SW480 (cell line): ENCODE measurements at regions not wholly inside any gene's neighbourhood (a gene's known extent, or its start where the extent isn't known, plus 50 kb on each side); places are given as distances from the start of the nearest gene placed in this dataset.

ENCODE experiments used
- DNase-seq: peaks from one replicate; pipeline ENCODE4 v3.0.0-alpha.2; 2016; ENCODE audit warnings: low spot score

DNA sequence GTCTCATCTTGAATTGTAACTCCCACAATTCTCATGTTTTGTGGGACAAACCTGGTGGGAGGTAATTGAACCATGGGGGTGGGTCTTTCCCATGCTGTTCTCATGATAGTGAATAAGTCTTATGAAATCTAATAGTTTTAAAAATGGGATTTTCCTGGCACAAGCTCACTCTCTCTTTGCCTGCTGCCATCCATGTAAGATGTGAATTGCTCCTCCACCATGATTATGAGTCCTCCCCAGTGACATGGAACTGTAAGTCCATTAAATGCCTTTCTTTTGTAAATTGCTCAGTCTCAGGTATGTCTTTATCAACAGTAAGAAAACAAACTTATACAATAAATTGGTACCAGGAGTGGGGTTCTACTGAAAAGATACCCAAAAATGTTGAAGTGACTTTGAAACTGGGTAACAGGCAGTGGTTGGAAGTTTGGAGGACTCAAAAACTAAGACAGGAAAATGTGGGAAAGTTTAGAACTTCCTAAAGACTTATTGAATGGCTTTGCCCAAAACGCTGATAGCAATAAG is 601.4 kb downstream of the ZEB2 start:
- DNase-seq: no peak

DNA sequence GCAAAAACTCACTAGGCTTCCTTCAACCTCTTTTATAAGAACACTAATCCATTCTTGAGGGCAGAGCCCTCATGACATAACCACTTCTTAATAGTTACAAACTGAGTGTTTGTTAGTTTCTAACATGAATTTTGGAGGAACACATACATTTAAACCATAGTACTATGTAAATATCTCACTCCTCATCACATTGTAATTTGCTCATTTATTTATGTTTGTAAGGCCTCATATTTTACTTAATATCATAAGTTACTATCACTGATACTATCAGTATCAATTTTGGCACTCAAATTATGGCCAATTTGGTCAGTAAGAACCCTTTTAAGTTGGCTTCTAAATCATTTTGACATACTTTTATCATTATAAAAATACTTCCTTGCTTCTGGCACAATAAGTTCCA is 603.1 kb downstream of the ZEB2 start:
- DNase-seq: no peak

GRCh38 chr2:143909577-143910353 is 610.2 kb downstream of the ZEB2 start:
- DNase-seq: peak; percentile 26

DNA sequence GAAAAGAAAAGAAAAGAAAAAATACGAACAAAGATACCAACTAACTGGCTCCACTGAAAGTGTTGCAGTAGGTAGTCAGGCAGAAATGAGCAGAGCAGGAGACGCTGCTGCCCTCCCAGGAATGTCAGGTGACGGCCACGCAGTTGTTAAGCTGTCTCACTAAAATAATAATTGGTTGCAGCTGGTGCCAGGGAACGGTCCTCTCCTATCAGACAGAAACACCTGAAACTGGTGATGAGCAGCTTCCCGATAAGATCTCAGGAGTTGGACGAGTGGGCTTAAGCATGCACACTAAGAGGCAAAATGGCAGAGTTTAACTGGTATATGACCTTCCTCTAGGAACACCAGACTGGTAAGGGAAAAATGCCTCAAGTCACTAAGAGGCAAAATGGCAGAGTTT is 611.1 kb downstream of the ZEB2 start:
- no peak for DNase-seq

GRCh38 chr2:143907801-143908200 is 612.1 kb downstream of the ZEB2 start:
- DNase-seq: no peak

DNA sequence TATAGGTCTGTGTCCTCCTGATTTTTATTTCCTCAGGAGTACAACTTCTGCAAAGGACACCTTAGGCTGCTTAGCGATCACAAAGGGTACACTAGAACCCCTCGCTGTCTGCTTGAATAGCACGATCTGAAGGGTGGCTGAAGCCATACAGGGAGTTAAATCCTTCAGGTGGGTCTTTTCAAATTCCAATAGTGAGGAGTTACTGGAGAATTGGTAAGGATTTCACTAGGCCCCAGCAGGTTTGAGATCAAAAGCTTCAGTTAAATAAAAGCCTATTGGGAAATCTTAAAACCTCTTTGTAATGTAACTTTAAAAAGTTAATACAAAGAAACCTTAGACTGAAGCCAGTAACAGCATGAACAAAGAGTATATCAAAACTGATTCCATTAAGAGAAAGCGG is 613.1 kb downstream of the ZEB2 start:
- no peak for DNase-seq

DNA sequence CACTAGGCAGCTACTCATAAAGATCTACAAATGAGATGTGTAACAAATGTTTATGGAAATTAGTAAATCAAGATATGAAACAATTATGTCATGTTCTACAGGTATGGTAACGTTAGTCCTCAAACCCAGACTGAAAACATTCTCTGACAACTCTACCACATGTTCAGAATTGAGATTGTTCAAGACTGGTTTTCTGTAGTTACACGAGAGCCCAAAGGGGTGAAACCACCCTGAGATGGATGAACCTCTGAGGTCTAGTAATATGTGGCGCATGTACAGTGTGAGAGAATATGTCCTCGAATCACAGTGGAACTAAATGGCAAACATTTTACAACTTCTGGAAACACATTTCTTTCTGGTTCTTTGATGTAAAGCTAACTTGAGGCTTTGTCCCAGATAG is 614.3 kb downstream of the ZEB2 start:
- no peak for DNase-seq

- DNase-seq: no peak
These were observed 616.6 kb downstream of the ZEB2 start for GRCh38 chr2:143903172-143903856.

DNA sequence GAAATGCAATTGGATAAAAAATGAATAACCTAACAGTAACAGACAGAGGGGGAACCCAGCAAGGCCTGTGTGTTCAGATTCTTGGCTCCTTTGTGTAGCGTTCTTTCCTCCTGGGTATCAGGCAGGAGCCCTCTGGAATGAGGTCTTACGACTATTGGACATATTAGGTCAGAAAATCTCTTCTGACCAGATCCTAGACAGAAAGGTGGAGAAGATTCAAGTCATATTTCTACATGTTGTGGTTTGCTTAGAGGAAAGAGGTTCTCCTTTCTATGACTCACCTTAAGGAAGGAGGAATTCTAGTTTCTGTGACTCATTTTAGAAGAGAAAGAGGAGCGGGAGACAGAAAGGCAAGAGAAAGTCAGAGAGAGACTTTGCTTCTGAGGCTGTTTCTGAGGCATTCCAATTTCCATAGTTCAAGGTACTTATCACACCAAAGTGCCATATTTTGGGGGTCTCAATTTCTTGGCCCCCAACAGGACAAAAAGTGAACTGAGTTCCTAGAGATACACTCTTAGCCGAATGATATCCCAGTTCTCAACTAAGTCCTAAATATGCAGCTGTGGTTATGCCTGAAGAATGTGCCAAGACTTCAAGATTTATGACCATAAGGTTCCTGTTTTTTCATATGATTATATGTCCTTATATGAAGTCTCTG is 618.6 kb downstream of the ZEB2 start:
- peak; percentile 8 for DNase-seq

- no peak for DNase-seq
These were observed 619.9 kb downstream of the ZEB2 start for GRCh38 chr2:143899987-143900386.

- no peak for DNase-seq
These were observed 626.5 kb downstream of the ZEB2 start for GRCh38 chr2:143893371-143893770.

- DNase-seq: no peak
These were observed 628.0 kb downstream of the ZEB2 start for GRCh38 chr2:143891879-143892308.

GRCh38 chr2:143890798-143891197 is 629.1 kb downstream of the ZEB2 start:
- no peak for DNase-seq

DNA sequence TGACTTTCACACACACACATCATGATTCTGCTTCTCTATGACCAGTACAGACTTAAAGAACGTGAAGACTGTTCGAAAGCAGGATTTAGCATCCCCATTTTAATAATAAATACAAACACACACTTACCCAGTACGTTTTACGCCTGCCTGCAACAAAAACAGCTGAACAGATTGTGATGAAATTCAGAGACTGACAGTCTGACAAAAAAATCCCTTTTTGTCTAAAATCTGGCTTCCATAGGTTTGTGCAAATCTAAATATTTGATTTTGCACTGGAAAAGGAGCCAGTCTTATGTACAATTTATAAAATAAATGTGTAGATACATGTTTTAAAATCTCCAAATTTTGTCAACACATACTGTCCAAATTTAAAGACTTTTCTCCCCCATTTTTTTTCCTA is 630.7 kb downstream of the ZEB2 start:
- DNase-seq: no peak

GRCh38 chr2:143885461-143885860 is 634.5 kb downstream of the ZEB2 start:
- no peak for DNase-seq

GRCh38 chr2:143881246-143881645 is 638.7 kb downstream of the ZEB2 start:
- no peak for DNase-seq

GRCh38 chr2:143877876-143878530 is 641.9 kb downstream of the ZEB2 start:
- DNase-seq: no peak

GRCh38 chr2:143877056-143877455 is 642.9 kb downstream of the ZEB2 start:
- no peak for DNase-seq

- no peak for DNase-seq
These were observed 644.4 kb downstream of the ZEB2 start for GRCh38 chr2:143875295-143876233.

DNA sequence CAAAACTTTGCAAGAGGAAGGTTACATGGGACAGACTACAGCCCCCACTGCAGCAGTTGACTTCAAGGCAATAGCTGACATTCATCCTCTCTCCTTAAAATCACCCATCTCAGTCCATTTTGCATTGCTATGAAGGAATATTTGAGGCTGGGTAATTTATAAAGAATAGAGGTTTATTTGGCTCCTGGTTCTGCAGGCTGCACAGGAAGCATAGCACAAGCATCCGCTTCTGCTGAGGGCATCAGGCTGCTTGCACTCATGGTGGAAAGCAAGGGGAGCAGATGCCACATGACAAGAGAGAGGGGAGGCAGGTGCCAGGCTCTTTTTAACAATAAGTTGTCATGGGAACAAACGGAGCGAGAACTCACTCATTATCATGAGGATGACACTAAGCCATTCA is 646.0 kb downstream of the ZEB2 start:
- no peak for DNase-seq

DNA sequence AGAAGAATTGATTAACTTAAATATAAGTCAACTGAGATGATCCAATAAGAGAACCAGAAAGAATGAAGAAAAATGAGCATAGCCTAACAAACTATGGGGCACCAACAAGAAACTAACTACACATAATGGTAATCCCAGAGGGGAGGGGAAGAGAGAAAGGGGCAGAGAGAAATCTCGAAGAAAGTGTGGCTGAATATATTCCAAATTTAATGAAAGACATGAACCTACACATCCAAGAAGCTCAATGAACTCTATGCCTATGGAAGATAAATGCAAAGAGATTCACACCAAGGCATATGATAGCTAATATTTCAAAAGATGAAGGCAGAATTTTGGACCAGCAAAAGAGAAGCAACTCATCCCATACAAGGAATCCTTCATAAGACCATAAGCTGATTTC is 649.2 kb downstream of the ZEB2 start:
- no peak for DNase-seq
